ENCODE measurements at regions not wholly inside any gene's neighbourhood (a gene's known extent, or its start where the extent isn't known, plus 50 kb on each side); places are given as distances from the start of the nearest gene placed in this dataset.

- Histone ChIP-seq H3K9me3 (ENCODE audit: control insufficient read depth, insufficient read depth, low read length) (no peaks in the 10 kb centered on the region; the same call in 1 of the 2 replicates), H3K4me3 (ENCODE audit: low read depth, low read length) (no peak overlapping the region), H3K27me3 (ENCODE audit: control insufficient read depth, insufficient read depth, low read length) (no peaks in the 10 kb centered on the region), H3K27ac (ENCODE audit: low read depth, low read length) (no peak overlapping the region)
- CTCF ChIA-PET: interaction anchor here (0.6 to 2.1 kb wide), 5 partner anchors 8 to 558 kb away, joined by 3 to 12 read pairs (median 4); no protein-coding TSS in a partner anchor
- POLR2A ChIA-PET: no interaction called here
- DNase-seq (ENCODE audit: low read depth, low spot score): no peak
- no peak for TF ChIP-seq CTCF (IDR thresholded peaks at IDR 0.05; ENCODE audit: low read depth, low read length)
Measured at GRCh38 chr3:43171748-43172147, 65.9 kb upstream of the POMGNT2 start.

DNA sequence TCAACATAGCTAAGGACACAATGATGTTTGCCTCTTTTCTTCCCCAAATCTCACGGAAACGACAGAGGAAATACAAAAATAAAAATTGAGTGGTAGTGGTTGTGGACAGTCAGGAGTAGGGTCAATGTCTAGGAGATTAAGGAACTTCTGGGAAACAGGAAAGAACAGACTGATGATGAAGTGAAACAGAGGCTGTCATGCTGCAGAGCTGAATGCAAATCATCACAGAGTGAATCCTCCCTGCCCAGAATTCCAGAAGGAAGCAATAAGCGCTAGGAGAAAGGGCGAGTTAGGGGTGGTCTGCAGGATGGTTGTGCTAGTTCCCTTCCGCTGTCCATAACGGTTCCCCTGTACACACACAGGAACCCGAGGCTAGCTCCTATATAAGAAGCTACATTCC, 64.7 kb upstream of the POMGNT2 start:
- H3K9me3 ChIP-seq (ENCODE audit: control insufficient read depth, insufficient read depth, low read length): no peaks in the 10 kb centered on the region; the same call in 1 of the 2 replicates
- H3K27ac ChIP-seq (ENCODE audit: low read depth, low read length): no peak overlapping the region
- H3K4me3 ChIP-seq (ENCODE audit: low read depth, low read length): no peak overlapping the region
- DNase-seq (ENCODE audit: low read depth, low spot score): no peak
- ChIA-PET POLR2A (no interaction called here), CTCF (interaction anchor here (0.7 to 2.1 kb wide), 5 partner anchors 9 to 519 kb away, joined by 3 to 12 read pairs (median 4); no protein-coding TSS in a partner anchor)
- no peak for TF ChIP-seq CTCF (IDR thresholded peaks at IDR 0.05; ENCODE audit: low read depth, low read length)
- no peaks in the 10 kb centered on the region for H3K27me3 ChIP-seq (ENCODE audit: control insufficient read depth, insufficient read depth, low read length)

DNA sequence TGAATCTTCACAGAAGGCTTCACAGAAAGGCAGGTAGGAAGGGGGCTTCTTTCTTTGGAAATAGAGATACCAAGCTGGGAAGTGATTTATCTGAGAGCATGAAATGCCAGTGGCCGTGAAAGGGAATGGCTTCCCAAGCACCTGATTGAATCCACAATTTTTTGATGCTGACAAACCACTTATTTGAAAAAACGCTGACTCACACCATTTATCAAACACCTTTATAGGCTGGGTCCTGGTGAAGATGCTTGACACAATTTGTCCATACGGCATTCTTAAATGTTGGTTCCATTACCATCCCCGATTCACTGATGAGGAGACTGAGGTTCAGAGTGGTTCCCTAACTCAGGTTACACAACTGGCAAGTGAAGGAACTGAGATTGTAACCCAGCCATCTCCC, 64.1 kb upstream of the POMGNT2 start:
- ChIA-PET POLR2A (no interaction called here), CTCF (interaction anchor here (1.2 to 2.1 kb wide), 2 partner anchors 8 to 208 kb away, joined by 5 to 12 read pairs; no protein-coding TSS in a partner anchor)
- no peak overlapping the region for H3K4me3 ChIP-seq (ENCODE audit: low read depth, low read length)
- H3K27me3 ChIP-seq (ENCODE audit: control insufficient read depth, insufficient read depth, low read length): no peaks in the 10 kb centered on the region
- no peaks in the 10 kb centered on the region; the same call in 1 of the 2 replicates for H3K9me3 ChIP-seq (ENCODE audit: control insufficient read depth, insufficient read depth, low read length)
- H3K27ac ChIP-seq (ENCODE audit: low read depth, low read length): no peak overlapping the region
- no peak for TF ChIP-seq CTCF (IDR thresholded peaks at IDR 0.05; ENCODE audit: low read depth, low read length)
- no peak for DNase-seq (ENCODE audit: low read depth, low spot score)

GRCh38 chr3:43166406-43166805, 60.5 kb upstream of the POMGNT2 start:
- ChIA-PET POLR2A (no interaction called here), CTCF (interaction anchor here (2.3 kb wide), 1 partner anchor 10 kb away, joined by 7 read pairs; no protein-coding TSS in a partner anchor)
- no peak for DNase-seq (ENCODE audit: low read depth, low spot score)
- TF ChIP-seq CTCF (IDR thresholded peaks at IDR 0.05; ENCODE audit: low read depth, low read length): no peak
- H3K27ac ChIP-seq (ENCODE audit: low read depth, low read length): no peak overlapping the region
- H3K9me3 ChIP-seq (ENCODE audit: control insufficient read depth, insufficient read depth, low read length): no peaks in the 10 kb centered on the region
- no peaks in the 10 kb centered on the region for H3K27me3 ChIP-seq (ENCODE audit: control insufficient read depth, insufficient read depth, low read length)
- no peak overlapping the region for H3K4me3 ChIP-seq (ENCODE audit: low read depth, low read length)

- ChIA-PET CTCF (interaction anchor here (0.8 to 2.3 kb wide), 2 partner anchors 10 to 204 kb away, joined by 3 to 7 read pairs; no protein-coding TSS in a partner anchor), POLR2A (no interaction called here)
- Histone ChIP-seq H3K27ac (ENCODE audit: low read depth, low read length) (no peak overlapping the region), H3K9me3 (ENCODE audit: control insufficient read depth, insufficient read depth, low read length) (no peaks in the 10 kb centered on the region), H3K27me3 (ENCODE audit: control insufficient read depth, insufficient read depth, low read length) (no peaks in the 10 kb centered on the region), H3K4me3 (ENCODE audit: low read depth, low read length) (no peak overlapping the region)
- no peak for TF ChIP-seq CTCF (IDR thresholded peaks at IDR 0.05; ENCODE audit: low read depth, low read length)
- DNase-seq (ENCODE audit: low read depth, low spot score): no peak
Measured at GRCh38 chr3:43165786-43166185, 59.9 kb upstream of the POMGNT2 start.

All from AG04450 (cell line).